Adipocyte (in vitro differentiated cells): ENCODE measurements at regions not wholly inside any gene's neighbourhood (a gene's known extent, or its start where the extent isn't known, plus 50 kb on each side); places are given as distances from the start of the nearest gene placed in this dataset.
"Not testable (repeated sequence)": the region's sequence is repeated elsewhere in the genome, so short reads cannot be mapped to it uniquely, and the experiment has no call there.

ENCODE experiments used
- DNase-seq: peaks from one replicate; pipeline ENCODE4 v3.0.0-alpha.2; 2015; ENCODE audit warnings: low read depth
- H3K27me3 ChIP-seq: replicated peaks from 2 replicates; pipeline ENCODE4 v1.7.0; 2013; ENCODE audit warnings: mild to moderate bottlenecking, low read length, moderate library complexity; ENCODE audit not compliant: control insufficient read depth, insufficient read depth
- H3K36me3 ChIP-seq: 2 replicates; pipeline ENCODE4 v1.7.0; 2013; ENCODE audit warnings: low read length, mild to moderate bottlenecking, moderate library complexity; ENCODE audit not compliant: control insufficient read depth, insufficient read depth, severe bottlenecking
- H3K4me1 ChIP-seq: 2 replicates; pipeline ENCODE4 v1.7.0; 2013; ENCODE audit warnings: mild to moderate bottlenecking, low read length, moderate library complexity; ENCODE audit not compliant: control insufficient read depth, insufficient read depth
- H3K4me3 ChIP-seq: 2 replicates; pipeline ENCODE4 v1.7.0; 2013; ENCODE audit warnings: mild to moderate bottlenecking, low read length, moderate library complexity
- H3K9ac ChIP-seq: 2 replicates; pipeline ENCODE4 v1.7.0; 2013; ENCODE audit warnings: mild to moderate bottlenecking, low read length, moderate library complexity
- H3K9me3 ChIP-seq: 2 replicates; pipeline ENCODE4 v1.7.0; 2013; ENCODE audit warnings: mild to moderate bottlenecking, low read length, moderate library complexity; ENCODE audit not compliant: control insufficient read depth

- H3K27me3 ChIP-seq: no peaks in the 10 kb centered on the region
- no peak overlapping the region for H3K9ac ChIP-seq
- no peaks in the 10 kb centered on the region for H3K36me3 ChIP-seq
- no peaks in the 10 kb centered on the region for H3K4me1 ChIP-seq
- no peak overlapping the region for H3K4me3 ChIP-seq
- no peak for DNase-seq
- no peaks in the 10 kb centered on the region for H3K9me3 ChIP-seq
Measured at GRCh38 chr1:169044296-169044695, 62.2 kb upstream of the ATP1B1 start.

- no peak overlapping the region for H3K4me3 ChIP-seq
- H3K27me3 ChIP-seq: no peaks in the 10 kb centered on the region
- no peaks in the 10 kb centered on the region for H3K36me3 ChIP-seq
- DNase-seq: no peak
- no peaks in the 10 kb centered on the region for H3K9me3 ChIP-seq
- no peaks in the 10 kb centered on the region for H3K4me1 ChIP-seq
- no peak overlapping the region for H3K9ac ChIP-seq
Measured at GRCh38 chr1:169044971-169045370, 61.5 kb upstream of the ATP1B1 start.

- H3K9ac ChIP-seq: no peak overlapping the region
Measured at GRCh38 chr1:169046671-169047070, 59.8 kb upstream of the ATP1B1 start.

GRCh38 chr1:169047074-169047473, 59.4 kb upstream of the ATP1B1 start:
- no peak for DNase-seq
- Histone ChIP-seq H3K4me3 (no peak overlapping the region), H3K9me3 (no peaks in the 10 kb centered on the region), H3K4me1 (no peaks in the 10 kb centered on the region), H3K36me3 (no peaks in the 10 kb centered on the region), H3K27me3 (no peaks in the 10 kb centered on the region), H3K9ac (no peak overlapping the region)

More at GRCh38 chr1:169046671-169047070, 59.8 kb upstream of the ATP1B1 start:
- no peaks in the 10 kb centered on the region for H3K4me1 ChIP-seq
- H3K36me3 ChIP-seq: no peaks in the 10 kb centered on the region
- no peaks in the 10 kb centered on the region for H3K27me3 ChIP-seq
- H3K9me3 ChIP-seq: no peaks in the 10 kb centered on the region
- no peak overlapping the region for H3K4me3 ChIP-seq
- DNase-seq: no peak

GRCh38 chr1:169048043-169048442, 58.4 kb upstream of the ATP1B1 start:
- no peak for DNase-seq
- Histone ChIP-seq H3K27me3 (no peaks in the 10 kb centered on the region), H3K4me3 (no peak overlapping the region), H3K36me3 (no peaks in the 10 kb centered on the region), H3K4me1 (no peaks in the 10 kb centered on the region), H3K9ac (no peak overlapping the region), H3K9me3 (no peaks in the 10 kb centered on the region)

- H3K9ac ChIP-seq: no peak overlapping the region
- no peak for DNase-seq
- no peaks in the 10 kb centered on the region for H3K9me3 ChIP-seq
- H3K36me3 ChIP-seq: no peaks in the 10 kb centered on the region
- H3K27me3 ChIP-seq: no peaks in the 10 kb centered on the region
- H3K4me3 ChIP-seq: no peak overlapping the region
- no peaks in the 10 kb centered on the region for H3K4me1 ChIP-seq
Measured at GRCh38 chr1:169049258-169049938, 57.1 kb upstream of the ATP1B1 start.

- Histone ChIP-seq H3K36me3 (no peaks in the 10 kb centered on the region), H3K4me1 (no peaks in the 10 kb centered on the region), H3K9me3 (no peaks in the 10 kb centered on the region), H3K27me3 (peaks cover 4% of the 10 kb centered on the region), H3K4me3 (no peak overlapping the region), H3K9ac (no peak overlapping the region)
- no peak for DNase-seq
Measured at GRCh38 chr1:169051171-169051570, 55.3 kb upstream of the ATP1B1 start.

- not testable (repeated sequence) for H3K36me3 ChIP-seq, H3K9me3 ChIP-seq, H3K4me1 ChIP-seq, H3K4me3 ChIP-seq, DNase-seq, H3K9ac ChIP-seq, H3K27me3 ChIP-seq
Measured at GRCh38 chr1:169052171-169052570, 54.3 kb upstream of the ATP1B1 start.

- Histone ChIP-seq H3K9me3 (no peaks in the 10 kb centered on the region), H3K9ac (no peak overlapping the region)
- no peak for DNase-seq
Measured at GRCh38 chr1:169052727-169053126, 53.8 kb upstream of the ATP1B1 start.

GRCh38 chr1:169053196-169053595, 53.3 kb upstream of the ATP1B1 start:
- no peak for DNase-seq
- Histone ChIP-seq H3K9ac (no peak overlapping the region), H3K27me3 (peaks cover 4% of the 10 kb centered on the region), H3K4me1 (no peaks in the 10 kb centered on the region), H3K36me3 (no peaks in the 10 kb centered on the region), H3K9me3 (no peaks in the 10 kb centered on the region), H3K4me3 (no peak overlapping the region)

More at GRCh38 chr1:169052727-169053126, 53.8 kb upstream of the ATP1B1 start:
- H3K27me3 ChIP-seq: peaks cover 4% of the 10 kb centered on the region
- H3K36me3 ChIP-seq: no peaks in the 10 kb centered on the region
- H3K4me3 ChIP-seq: no peak overlapping the region
- no peaks in the 10 kb centered on the region for H3K4me1 ChIP-seq
